ENCODE measurements at regions not wholly inside any gene's neighbourhood (a gene's known extent, or its start where the extent isn't known, plus 50 kb on each side); places are given as distances from the start of the nearest gene placed in this dataset.

- no peak for TF ChIP-seq POLR2A (IDR thresholded peaks at IDR 0.05)
- no peak for TF ChIP-seq CTCF (IDR thresholded peaks at IDR 0.05)
These were observed 300.4 kb upstream of the NETO1 start for GRCh38 chr18:73168236-73168635.
